Glomerular visceral epithelial cell (primary cell): ENCODE measurements at regions not wholly inside any gene's neighbourhood (a gene's known extent, or its start where the extent isn't known, plus 50 kb on each side); places are given as distances from the start of the nearest gene placed in this dataset.
"Not testable (repeated sequence)": the region's sequence is repeated elsewhere in the genome, so short reads cannot be mapped to it uniquely, and the experiment has no call there.

Experiments
- DNase-seq: peaks from one replicate; pipeline ENCODE4 v3.0.0-alpha.2; 2016; ENCODE audit errors: extremely low spot score

DNA sequence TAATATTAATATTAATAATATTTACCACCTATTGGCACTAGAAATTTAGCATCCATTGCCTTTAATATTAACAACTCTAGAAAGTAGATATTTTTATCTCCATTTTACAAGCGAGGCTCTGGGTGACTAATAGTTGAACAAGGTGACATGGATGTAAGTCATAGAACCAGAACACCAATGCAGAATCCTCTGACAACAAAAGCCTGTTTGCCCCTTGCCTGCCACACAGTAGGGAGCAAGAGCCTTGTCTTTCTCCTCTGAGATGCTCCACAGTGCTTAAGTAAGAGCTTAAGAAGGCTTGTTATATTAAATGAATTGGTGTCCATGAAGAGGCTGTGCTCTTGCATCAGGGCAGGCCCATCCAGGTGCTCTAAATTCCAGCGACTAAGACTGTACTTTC is 51.2 kb upstream of the LBX1 start:
- no peak for DNase-seq

DNA sequence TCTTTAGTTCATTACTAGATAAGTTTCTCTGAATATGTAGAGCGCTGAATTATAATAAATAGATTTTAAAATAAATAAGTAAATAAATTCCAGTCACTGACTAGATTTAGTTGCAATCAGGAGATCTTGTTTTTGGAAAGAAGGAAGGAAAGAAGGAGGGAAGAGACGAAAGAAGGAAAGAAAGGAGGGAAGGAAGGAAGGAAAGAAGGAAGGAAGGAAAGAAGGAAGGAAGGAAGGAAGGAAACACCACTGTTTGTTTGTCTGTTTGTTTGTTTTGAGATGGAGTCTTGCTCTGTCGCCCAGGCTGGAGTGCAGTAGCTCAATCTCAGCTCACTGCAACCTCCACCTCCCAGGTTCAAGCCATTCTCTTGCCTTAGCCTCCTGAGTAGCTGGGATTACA is 51.7 kb upstream of the LBX1 start:
- not testable (repeated sequence) for DNase-seq

DNA sequence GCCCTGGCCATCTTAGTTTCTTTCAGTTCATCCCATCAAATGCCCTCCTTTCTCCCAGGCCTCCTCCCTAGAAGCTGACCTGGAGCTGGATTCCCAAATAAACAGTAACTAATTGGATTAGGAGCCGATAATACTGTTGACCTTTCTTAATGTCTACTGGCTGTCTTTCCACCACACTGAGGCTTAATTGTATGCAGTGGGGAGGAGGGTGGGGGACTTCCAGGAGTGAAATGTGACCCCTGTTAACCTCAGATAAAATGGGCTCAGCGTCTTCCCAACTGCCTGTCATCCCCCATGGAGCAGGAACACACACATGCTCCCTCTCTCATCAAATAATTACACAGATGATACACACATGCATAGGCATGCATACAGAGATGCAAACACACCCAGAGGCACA is 53.7 kb upstream of the LBX1 start:
- DNase-seq, result no peak

DNA sequence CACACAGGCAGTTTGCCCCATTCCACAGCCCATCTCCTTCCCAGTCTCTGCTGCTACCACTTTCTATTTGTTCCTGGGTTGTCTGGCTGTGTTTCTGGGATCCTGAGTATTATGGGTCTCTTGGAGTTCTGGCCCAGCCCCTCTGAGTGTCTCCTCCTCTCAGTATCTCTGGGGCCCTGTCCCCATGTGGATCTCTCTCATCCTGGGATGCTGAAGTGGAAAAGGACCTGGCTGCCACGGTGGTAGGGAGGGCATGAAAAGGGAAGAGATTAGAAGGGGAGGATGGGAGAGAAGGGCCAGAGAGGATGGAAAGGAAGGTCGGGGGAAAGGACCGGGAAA is 54.5 kb upstream of the LBX1 start:
- no peak for DNase-seq

DNA sequence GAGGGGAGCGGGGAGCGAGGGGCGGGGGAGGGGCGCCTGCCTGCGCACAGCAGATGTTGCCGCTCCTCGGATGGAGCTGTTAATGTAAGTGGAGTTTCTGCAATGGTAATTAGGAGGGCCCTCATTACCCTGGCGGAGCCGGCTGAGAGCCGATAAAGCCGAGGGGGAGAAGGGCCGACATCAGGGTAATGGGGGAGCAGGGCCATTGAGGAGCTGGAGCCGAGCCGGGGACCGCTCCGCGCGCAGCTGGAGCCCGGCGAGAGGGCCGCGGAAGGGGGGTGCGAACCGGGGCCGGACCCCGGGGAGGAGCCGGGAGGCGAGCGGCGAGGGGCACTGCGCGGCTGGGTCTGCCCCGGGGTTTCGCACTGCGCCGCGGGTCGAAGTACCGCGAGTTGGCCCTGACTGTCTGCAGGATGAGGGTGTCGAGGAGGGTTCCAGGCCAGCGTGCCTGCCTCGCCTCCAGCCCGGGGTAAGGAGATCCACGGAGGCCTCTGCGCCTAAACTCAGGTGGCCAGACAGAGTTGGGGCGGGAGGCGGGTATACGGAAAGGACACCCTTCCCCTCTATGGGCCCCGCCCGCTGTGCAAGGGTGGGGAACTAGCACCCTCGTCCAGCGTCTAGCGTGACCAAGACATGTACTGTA is 55.0 kb upstream of the LBX1 start:
- no peak for DNase-seq

DNA sequence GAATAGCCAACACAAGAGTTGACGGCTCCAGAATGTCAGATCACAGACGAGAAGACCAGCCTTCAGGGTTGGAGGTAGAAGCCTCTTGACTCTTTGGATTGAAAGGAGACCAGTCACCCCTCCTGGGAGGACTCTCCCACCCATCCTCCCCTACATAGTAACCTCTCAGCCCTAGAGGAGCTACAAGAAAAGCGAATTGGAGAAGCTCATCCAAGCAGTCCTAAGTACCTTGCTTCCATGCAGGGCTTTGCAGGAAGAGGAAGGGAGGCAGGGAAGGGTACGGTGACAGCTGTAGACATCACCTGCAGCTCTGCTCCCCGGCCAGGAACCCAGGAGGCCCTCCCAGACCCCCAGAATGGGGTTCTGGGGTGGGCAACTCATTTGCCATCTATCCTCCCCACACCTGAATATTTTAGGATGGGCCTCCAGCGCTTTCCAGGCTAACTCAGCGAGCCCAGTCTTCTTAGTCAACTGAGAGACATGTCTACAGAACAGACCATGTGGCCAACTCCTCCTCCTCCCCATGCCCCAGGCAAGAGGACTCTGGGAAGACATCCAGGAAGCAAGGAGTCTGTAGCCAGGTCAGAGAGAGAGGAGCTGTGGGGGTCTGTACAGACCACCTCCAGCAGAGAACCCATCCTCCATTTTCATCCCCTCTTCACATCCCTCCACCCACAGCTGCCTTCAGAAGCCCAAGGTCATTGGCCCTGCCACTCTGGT is 55.6 kb upstream of the LBX1 start:
- DNase-seq, result no peak

DNA sequence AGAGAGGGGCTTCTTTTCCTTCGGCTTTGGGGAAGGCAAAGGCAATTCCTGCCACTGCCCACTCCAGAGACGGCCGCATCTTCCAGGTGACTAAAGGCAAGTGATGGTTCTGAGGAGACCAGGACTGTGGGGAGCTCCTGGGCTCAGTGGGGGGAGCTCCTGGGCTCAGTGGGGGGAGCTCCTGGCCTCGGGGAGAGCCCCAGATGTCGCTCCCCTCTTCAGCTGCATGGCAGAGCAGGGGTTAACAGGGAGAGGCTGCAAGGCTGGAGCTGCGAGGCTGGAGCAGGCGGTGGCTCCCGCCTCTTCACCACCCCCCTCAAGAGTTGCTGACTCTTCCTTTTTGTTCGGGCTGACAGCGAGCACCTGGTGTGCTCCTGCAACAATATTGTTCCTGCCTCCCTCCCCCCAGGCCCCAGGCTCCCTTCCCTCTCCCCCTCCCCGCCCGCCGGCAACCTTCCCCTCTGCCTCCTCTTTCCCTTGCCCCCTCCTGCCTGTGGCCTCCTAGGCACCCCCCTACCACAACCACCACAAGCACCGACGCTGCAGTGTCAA is 56.3 kb upstream of the LBX1 start:
- no peak for DNase-seq

DNA sequence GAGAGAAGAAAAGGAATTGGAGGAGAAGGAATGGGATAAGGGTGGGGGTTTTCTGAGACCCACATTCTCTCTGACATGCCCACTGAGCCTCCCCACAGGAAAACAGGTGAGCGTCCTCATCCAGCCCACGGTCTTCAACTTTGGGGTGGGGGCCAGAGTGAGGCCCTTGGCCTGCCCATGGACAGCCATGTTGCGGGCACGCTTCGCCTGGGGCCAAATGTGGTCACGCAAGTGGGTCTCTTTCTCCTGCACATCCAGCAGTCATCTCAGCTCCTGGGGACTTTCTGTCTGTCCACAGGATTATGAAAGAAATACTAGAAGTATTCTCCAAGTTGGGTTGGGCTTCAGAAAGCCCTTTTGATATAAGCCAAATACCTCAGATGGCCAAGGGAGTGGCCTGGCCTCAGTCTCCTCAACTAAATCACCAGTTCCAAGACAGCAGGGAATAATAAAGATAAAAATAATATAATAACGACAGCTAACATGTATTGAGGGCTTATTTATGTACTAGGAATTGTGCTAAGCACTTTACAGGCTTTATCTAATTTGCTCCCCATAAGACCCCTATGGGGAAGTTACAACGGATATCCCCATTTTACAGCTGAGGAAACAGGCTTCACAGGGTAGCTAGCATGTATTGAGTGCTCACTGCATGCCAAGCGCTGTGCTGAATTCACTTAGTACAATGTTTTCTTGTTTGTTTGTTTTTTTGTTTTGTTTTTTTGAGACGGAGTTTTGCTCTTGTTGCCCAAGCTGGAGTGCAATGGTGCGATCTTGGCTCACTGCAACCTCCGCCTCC is 57.2 kb upstream of the LBX1 start:
- no peak for DNase-seq

DNA sequence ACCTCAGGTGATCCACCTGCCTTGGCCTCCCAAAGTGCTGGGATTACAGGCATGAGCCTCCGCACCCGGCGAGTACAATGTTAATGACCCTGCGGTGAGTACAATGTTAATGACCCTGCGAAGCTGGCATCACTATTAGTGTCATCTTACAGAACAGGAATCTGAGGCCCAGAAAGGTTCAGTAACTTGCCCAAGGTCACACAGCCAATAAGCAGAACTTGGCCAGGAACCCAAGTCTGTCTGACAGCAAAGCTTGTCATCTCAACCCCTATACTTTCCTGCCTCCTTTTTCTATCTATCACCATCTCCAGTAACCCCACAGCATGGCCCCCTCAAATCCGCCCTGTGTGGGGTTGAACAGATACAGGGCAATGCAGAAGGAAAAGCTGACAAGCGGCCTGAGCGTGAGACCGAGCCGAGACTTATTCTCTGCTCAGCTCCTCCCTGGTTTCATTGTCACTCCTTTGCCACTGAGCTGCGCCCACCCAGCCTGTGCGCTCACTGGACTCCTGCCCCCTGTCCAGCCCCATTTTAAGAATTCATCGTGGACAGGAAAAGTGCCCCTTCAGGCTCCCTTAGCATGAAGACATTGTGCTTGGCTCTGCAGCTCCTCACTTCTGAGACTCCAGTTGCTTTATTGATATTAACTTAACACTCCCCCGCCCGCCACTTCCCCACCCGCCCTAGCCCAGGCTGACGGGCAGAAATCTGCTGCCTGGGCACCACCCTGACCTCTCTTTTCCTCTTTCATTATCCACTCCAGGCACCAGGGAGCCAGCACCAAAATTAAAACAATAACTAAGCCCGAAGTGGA is 58.1 kb upstream of the LBX1 start:
- no peak for DNase-seq

DNA sequence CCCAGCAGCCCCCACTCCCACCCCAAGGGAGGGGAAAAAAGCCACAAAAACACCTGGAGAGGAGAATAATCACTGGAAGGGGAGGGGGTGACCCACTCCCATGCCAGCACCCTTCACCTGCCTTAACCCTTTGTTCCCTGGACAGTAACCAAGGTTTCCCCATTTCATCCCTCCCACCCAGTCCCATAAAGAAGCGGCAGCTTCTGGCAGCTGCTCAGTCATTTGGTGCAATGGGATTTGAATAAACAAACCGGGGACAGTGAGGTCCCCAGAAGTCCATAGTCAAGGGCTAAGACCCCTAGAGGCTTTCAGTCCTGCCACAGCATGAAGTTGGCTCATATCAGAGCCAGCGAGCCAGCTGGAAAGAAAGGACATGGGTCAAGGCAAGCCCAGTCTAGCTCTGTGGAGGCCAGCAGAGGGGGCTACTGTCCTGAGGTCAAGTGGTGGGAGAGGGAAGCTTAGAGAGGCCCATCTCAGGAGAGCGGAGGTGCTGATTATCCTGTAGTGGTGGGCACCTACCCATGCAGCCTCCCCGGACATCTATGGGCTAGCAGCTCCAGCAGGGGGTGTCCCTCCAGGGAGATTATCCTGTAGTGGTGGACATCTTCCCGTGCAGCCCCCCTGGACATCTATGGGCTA is 58.9 kb upstream of the LBX1 start:
- peak; percentile 25 for DNase-seq

DNA sequence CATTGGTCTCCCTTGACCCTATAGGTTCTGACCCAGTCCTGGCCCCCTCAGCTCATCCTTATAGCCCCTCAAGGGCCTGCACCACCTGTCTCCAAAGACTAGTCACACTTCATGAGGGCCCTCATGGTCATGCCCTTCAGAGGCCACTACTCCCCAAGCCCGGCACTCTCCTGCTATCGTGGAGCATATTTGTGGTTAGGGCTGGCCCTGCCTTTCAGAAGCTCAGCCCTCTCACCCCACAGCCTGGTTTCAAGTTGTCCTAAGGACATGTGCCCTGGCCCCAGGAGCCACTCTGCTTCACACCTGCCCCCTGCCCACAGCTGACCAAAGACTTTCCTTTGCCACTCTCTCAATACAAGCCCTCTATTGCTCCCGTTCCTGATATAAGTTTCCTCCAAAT is 60.3 kb upstream of the LBX1 start:
- DNase-seq, result no peak

DNA sequence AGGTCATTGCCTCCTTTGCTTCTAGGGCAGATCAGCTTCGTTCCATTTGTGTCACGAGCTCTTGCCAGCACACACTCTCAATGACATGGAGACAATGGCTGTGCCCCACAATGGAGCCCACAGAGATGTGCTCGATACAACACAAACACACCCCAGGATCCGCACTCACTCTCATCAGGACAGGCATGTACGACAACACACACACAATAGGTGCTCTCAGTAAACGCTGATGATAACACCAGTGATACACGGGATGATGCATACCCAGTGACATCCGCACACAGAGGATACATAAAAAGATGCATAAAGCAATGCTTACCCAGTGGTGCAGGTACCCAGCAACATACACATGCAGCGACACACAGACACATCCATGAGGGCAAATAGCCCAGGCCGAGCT is 61.2 kb upstream of the LBX1 start:
- no peak for DNase-seq

DNA sequence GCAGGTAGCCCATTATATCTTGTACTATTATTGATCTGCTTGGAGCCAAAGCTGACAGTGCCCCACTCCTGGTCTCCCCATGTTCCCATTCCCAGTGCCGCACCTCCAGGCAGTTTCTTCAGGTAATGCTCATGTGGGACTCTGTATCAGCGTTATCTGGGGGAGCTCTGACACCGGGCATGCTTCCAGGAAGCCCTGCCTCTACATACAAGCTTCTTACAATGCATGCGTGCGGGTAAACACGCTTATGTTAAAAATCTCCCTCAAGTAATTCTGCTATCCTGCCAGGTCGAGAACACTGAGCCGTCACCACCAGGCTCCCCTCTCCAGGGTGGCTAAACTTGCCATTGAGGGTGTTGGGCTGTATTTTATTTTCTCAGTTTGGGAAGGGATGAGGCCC is 61.6 kb upstream of the LBX1 start:
- no peak for DNase-seq

DNA sequence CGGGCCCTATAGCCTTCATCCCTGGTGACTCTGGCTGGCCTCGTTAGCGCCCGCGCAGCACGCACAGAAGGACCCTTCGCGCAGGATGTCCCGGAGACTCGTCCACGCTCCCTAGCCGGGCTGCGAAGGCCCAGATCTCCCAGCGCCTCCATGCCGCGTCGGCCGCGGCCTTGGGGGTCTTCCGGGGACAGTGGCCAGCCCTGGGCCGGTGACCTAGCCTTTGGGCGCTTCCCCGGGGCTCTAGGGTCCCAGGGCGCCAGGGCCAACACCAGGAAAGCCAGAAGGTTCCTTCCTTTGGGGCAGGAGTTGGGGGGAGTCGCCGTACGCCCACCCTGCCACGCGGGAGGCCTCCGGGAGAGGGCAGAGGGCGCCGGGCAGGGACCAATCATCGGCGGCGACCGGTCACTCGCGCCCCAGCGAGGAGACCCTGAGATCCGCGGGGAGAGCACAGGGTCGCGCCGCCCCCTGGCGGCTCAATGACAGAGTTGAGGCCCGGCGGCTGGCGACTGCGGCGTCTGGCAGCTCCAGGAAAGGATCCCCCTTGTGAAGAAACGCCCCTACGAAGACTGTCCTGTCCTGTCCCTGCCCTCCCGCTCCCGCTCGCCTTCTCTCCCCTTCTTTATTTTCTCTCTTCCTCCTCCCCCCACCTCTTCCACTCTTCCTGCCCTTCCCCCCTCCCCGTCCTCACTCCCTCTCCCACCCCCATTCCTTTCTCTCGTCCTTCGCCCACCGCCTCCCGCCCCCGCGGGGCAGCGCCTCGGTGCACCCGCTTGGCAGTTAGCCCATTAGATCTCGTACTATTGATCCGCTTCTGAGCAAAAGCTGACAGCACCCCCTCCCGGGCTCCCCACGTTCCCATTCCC is 62.3 kb upstream of the LBX1 start:
- peak; percentile 41 for DNase-seq

DNA sequence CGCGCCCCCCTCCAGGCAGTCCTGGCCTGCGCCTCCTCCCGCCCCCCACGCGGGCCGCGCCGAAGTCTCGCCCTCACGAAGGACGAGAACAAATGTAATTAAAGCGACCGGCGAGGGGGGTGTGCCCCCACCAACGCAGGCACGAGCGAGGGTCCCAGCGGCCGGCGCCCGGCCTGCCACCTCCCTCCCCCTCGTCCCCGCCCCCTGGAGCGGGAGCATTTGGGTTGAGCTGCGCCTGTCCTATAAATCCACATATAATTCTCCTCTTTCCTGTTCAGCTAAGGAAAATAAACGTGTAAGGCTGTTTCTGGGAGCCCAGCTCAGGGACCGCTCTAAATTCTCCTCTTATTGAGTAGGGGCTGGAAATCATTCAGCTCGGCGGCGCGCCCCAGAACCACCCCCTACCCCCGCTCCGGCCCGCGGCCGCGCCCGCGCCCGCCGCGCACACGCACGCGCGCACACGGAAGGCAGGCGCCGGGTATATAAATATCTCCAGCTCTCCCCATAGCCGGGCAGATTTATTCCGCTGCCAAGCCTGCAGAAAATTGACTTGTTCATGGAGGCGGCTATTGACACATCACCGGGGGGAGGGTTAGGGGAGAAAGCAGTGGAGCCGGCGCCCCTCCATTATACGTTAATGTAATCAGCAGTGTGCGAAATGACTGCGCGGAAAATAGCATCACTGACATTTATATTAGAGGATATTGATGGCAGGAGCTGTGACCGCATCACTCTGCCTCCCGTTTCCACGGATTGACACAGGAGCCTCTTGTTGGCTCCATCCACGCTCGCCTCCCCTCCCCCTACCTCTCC is 61.6 kb upstream of the BTRC start:
- DNase-seq, result no peak

DNA sequence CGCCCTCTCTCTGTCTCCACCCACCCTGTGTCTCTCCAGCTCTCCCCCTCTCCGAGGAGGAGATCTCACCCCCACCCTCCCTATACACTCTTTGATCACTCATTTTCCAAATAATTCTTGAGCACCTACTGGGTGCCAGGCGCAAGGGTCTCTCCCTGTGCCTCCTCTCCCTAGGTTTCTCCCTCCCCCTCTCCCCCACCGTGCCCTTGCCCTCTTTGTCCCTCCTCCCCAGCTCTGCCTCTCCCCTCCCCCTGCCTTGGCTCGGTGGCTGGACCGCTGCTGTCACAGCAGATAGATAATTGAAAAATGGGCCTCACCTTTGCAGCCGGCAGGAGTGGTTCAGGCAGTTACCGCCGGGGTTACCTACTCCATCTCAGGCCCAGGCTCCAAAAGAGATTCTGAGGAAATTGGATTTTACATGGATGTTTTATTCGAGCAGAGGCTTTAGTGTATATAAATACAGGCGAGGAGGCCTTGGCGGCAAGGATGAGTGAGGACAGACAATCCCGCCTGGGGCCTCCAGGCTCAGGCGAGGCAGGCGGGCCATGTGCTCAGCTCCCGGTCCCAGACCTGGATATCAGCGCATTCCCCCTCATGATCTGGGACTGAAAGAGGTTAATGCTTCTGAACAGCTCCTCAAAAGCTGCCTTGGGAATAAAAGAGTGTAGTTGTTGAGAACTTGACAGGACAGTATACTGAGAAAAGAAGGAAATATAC is 60.8 kb upstream of the BTRC start:
- DNase-seq, result no peak

DNA sequence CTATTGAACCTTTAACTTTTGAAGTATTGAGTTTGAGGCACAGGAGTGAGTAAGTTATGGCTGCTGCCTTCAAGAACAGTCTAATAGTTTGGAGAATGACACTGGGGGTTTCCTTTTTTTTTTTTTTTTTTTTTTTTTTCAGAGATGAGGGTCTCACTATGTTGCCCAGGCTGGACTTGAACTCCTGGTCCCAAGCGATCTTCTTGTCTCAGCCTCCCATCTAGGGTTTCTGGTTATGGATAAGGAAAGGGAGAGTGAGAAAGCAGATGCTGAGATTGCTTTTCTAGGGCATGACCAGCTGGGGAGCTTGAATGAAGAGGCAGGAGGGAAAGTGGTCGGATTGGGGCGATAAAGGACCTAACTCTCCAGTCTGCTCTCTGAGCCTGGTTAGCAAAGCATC is 59.9 kb upstream of the BTRC start:
- no peak for DNase-seq

DNA sequence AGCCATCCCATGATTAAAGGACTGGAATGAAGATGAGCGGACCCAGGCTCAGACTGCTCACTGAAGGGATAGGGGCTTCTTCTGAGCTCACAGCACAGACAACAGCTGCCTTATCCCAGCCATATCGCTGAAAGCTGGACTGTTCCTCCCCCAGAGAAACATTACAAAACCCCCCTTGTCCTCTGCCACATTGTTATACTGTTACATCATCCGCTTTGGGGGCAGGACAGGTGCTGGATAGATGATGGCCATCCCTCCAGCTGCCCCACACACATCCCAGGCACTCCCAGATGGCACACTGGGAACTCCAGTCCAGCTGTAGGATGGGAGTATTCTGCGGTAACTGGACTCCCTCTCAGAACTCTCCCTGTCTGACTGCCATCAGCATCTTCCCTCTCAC is 58.7 kb upstream of the BTRC start:
- DNase-seq, result no peak

DNA sequence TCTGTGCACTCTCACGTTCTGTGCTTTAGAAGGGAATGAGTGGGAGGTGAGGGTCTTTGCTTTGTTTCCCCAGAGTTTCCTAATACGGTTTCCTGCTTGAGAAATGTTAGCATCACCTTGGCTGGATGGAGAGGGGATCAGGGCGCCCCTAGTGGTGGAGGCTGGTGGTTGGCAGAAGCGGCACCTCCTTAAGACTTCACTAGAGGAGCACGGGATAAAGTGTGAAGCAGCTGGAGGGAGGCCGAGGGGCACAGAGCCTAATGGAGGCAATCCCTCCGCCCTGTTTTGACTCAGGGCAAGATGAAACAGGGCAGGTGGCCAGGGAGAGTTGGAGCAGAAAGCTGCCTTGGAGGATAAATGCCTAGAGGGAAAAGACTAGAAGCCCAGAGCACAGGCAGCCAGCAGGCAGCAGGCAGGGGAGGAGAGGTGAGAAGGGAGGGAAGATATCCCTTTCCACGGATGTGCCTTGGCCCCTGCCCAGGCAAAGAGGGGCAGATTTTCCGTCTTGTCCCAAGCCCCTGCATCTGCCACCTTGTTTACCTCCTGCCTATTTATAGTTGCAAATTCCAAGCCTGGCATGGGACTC is 56.0 kb upstream of the BTRC start:
- peak; percentile 61 for DNase-seq
